HT-29 (cell line): ENCODE measurements at regions not wholly inside any gene's neighbourhood (a gene's known extent, or its start where the extent isn't known, plus 50 kb on each side); places are given as distances from the start of the nearest gene placed in this dataset.
"Not testable (repeated sequence)": the region's sequence is repeated elsewhere in the genome, so short reads cannot be mapped to it uniquely, and the experiment has no call there.

Source experiments
- DNase-seq: peaks from one replicate; pipeline ENCODE4 v3.0.0-alpha.2; 2015; ENCODE audit warnings: low spot score

GRCh38 chr2:12486205-12487118 lies 230.3 kb upstream of the TRIB2 start:
- DNase-seq, result no peak

- no peak for DNase-seq
Observed at GRCh38 chr2:12487253-12488004, 229.3 kb upstream of the TRIB2 start.

GRCh38 chr2:12488352-12489318 lies 228.1 kb upstream of the TRIB2 start:
- no peak for DNase-seq

GRCh38 chr2:12490641-12491040 lies 226.1 kb upstream of the TRIB2 start:
- no peak for DNase-seq

GRCh38 chr2:12492360-12492759 lies 224.4 kb upstream of the TRIB2 start:
- not testable (repeated sequence) for DNase-seq

- DNase-seq, result no peak
Observed at GRCh38 chr2:12493031-12493513, 223.7 kb upstream of the TRIB2 start.

- no peak for DNase-seq
Observed at GRCh38 chr2:12495247-12495868, 221.4 kb upstream of the TRIB2 start.

- DNase-seq, result no peak
Observed at GRCh38 chr2:12498286-12498685, 218.4 kb upstream of the TRIB2 start.

- no peak for DNase-seq
Observed at GRCh38 chr2:12498704-12499103, 218.0 kb upstream of the TRIB2 start.

GRCh38 chr2:12500899-12501298 lies 215.8 kb upstream of the TRIB2 start:
- DNase-seq, result no peak

GRCh38 chr2:12501469-12502158 lies 215.1 kb upstream of the TRIB2 start:
- no peak for DNase-seq

- no peak for DNase-seq
Observed at GRCh38 chr2:12502759-12503158, 214.0 kb upstream of the TRIB2 start.

GRCh38 chr2:12504443-12504842 lies 212.3 kb upstream of the TRIB2 start:
- no peak for DNase-seq

GRCh38 chr2:12506846-12507245 lies 209.9 kb upstream of the TRIB2 start:
- DNase-seq, result no peak

GRCh38 chr2:12507295-12507694 lies 209.4 kb upstream of the TRIB2 start:
- no peak for DNase-seq

GRCh38 chr2:12510070-12510469 lies 206.7 kb upstream of the TRIB2 start:
- DNase-seq, result no peak

GRCh38 chr2:12513339-12513738 lies 203.4 kb upstream of the TRIB2 start:
- DNase-seq, result no peak

- DNase-seq, result no peak
Observed at GRCh38 chr2:12514168-12514567, 202.6 kb upstream of the TRIB2 start.

GRCh38 chr2:12514631-12515437 lies 201.9 kb upstream of the TRIB2 start:
- no peak for DNase-seq

GRCh38 chr2:12515871-12516270 lies 200.9 kb upstream of the TRIB2 start:
- DNase-seq, result no peak
